IPS DF 6.9 (cell line): ENCODE measurements at regions not wholly inside any gene's neighbourhood (a gene's known extent, or its start where the extent isn't known, plus 50 kb on each side); places are given as distances from the start of the nearest gene placed in this dataset.

ENCODE experiments used
- DNase-seq: peaks from one replicate; pipeline ENCODE4 v3.0.0-alpha.2; 2013; ENCODE audit warnings: low read depth, low spot score
- H3K27ac ChIP-seq: one replicate; pipeline ENCODE4 v1.5.1; 2013; ENCODE audit warnings: low read length, control low read depth
- H3K27me3 ChIP-seq: 2 replicates; pipeline ENCODE4 v1.6.1; 2013; ENCODE audit warnings: mild to moderate bottlenecking, low read length; ENCODE audit not compliant: control insufficient read depth, insufficient read depth
- H3K36me3 ChIP-seq: 2 replicates; pipeline ENCODE4 v1.6.1; 2013; ENCODE audit warnings: low read length; ENCODE audit not compliant: control insufficient read depth, insufficient read depth
- H3K4me1 ChIP-seq: 2 replicates; pipeline ENCODE4 v1.6.1; 2013; ENCODE audit warnings: low read length; ENCODE audit not compliant: control insufficient read depth, insufficient read depth
- H3K4me3 ChIP-seq: 2 replicates; pipeline ENCODE4 v1.5.1; 2013; ENCODE audit warnings: mild to moderate bottlenecking, low read length
- H3K9me3 ChIP-seq: 2 replicates; pipeline ENCODE4 v1.6.1; 2013; ENCODE audit warnings: low read length, inconsistent platforms; ENCODE audit not compliant: control insufficient read depth, insufficient read depth
- WGBS: extraction: QIAGEN DNeasy Blood & Tissue Kit; methylation state at CpG from one replicate; pipeline ENCODE4 v1.1.7; 2013; ENCODE audit warnings: mixed read lengths, missing lambda C conversion rate; ENCODE audit not compliant: insufficient read length, insufficient coverage; 5-methylcytosine and 5-hydroxymethylcytosine counted together

DNA sequence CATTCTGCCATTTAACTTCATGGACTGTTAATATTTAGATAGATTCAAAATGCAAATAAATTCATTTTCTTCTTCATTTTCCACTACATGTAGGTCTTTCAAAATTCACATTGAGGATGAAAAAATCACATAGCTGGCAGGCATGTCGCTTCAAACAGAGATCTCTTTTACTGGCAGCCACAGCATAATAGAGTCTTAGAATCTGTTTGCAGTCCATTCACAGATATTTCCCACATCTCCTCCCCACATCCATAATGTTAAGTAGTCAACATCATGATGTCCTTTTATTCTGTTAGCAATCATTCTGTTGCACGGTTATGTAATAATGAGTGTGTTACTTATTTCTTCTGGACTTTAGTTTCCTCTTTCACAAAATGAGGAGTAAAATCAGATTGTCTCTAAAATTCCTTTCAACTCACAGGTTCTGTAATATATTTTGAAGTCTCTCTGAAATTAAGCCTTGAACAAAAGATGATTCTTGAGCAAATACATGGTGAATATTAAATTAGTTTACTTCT lies 257.5 kb upstream of the SNX7 start:
- Histone ChIP-seq H3K27me3 (no peaks in the 10 kb centered on the region), H3K4me3 (no peak overlapping the region), H3K36me3 (no peaks in the 10 kb centered on the region), H3K27ac (no peak overlapping the region), H3K4me1 (no peaks in the 10 kb centered on the region), H3K9me3 (no peaks in the 10 kb centered on the region)
- no peak for DNase-seq
- WGBS, result no CpG with 5 or more reads among the region's 2 CpGs

GRCh38 chr1:98402860-98403259 lies 258.7 kb upstream of the SNX7 start:
- Histone ChIP-seq H3K4me3 (no peak overlapping the region), H3K27me3 (no peaks in the 10 kb centered on the region), H3K4me1 (no peaks in the 10 kb centered on the region), H3K27ac (no peak overlapping the region), H3K36me3 (no peaks in the 10 kb centered on the region), H3K9me3 (no peaks in the 10 kb centered on the region)
- no peak for DNase-seq
- WGBS, result no CpG with 5 or more reads among the region's 2 CpGs

DNA sequence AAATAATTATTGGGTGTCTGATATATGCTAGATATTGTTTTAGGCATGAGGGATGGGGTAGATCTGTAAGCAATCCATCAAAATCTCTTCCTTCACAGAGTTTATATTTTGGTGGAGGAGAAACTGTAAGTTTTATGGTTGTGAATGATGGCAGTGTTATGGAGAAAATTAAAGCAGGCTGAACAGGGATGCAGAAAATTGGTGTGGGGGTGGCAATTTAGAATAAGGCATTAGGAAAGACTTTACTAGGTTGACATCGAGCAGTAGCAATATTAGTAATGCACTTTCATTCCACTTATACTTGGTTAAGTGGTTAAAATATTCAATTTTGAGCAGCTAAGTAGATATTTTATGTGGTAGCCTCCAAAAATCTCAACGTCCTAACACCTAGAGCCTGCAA lies 261.1 kb upstream of the SNX7 start:
- Histone ChIP-seq H3K36me3 (no peaks in the 10 kb centered on the region), H3K27me3 (no peaks in the 10 kb centered on the region), H3K27ac (no peak overlapping the region), H3K4me3 (no peak overlapping the region), H3K9me3 (no peaks in the 10 kb centered on the region), H3K4me1 (no peaks in the 10 kb centered on the region)
- no CpG with 5 or more reads among the region's 2 CpGs for WGBS
- no peak for DNase-seq

DNA sequence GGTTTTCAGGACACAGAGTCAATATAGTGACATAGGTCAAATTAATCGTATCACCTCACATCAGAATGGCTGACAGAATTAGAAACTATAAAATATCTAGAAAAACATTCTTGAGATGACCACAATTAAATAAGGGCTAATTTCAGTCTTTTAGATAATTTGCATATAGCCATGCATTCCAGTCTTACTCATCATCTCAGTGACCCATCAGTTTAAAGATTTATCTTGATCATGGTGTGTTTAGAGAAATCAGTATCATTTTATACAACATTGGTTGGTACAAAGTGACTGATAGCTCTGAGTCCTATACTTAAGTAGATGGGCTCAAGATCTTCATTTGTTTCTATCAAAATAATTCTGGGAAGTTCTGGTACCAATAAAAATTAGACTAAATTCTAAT lies 262.3 kb upstream of the SNX7 start:
- no peak for DNase-seq
- H3K27me3 ChIP-seq, result no peaks in the 10 kb centered on the region
- no CpG with 5 or more reads among the region's 1 CpG for WGBS
- H3K4me1 ChIP-seq, result no peaks in the 10 kb centered on the region
- no peak overlapping the region for H3K27ac ChIP-seq
- H3K4me3 ChIP-seq, result no peak overlapping the region
- no peaks in the 10 kb centered on the region for H3K36me3 ChIP-seq
- no peaks in the 10 kb centered on the region for H3K9me3 ChIP-seq

DNA sequence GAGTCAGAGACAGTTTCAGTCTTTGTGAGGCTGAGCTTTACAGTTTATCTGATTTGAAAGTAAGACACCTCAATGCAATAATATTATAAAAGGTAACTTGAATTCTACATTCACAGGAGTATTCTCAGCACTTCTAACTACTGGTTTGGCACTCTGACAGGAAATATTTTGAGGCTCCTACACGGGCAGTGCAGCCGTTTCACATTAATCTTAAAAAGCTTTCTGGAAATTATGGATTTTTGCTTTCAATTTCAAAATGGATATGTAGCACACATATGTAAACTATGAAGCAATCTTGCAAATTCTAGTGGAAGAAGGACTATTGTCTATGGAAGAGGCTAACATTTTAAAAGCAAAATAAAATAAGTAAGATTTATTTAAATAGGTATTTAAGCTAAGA lies 262.9 kb upstream of the SNX7 start:
- no peaks in the 10 kb centered on the region for H3K9me3 ChIP-seq
- no CpG with 5 or more reads among the region's 2 CpGs for WGBS
- H3K36me3 ChIP-seq, result no peaks in the 10 kb centered on the region
- no peak for DNase-seq
- H3K27me3 ChIP-seq, result no peaks in the 10 kb centered on the region
- H3K4me3 ChIP-seq, result no peak overlapping the region
- H3K27ac ChIP-seq, result no peak overlapping the region
- H3K4me1 ChIP-seq, result no peaks in the 10 kb centered on the region

DNA sequence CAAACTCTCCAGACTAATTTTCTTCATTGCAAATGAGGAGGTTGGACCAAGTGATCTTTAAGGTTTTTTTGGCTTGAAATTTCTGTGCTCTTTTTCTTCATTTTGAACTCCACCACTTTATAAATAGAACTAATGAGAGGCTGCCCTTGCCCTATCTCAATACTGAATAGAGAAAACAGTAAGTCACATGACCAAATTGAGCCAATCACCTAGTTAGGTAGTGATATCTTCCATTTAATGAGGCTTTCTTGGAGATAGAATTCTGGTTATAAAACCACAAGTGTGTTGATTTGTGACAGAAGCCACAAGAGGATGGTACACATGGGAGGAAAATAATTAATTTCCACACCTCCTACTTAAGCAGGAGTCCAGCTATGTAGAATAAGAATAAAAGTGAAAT lies 263.4 kb upstream of the SNX7 start:
- Histone ChIP-seq H3K27ac (no peak overlapping the region), H3K4me1 (no peaks in the 10 kb centered on the region), H3K9me3 (no peaks in the 10 kb centered on the region), H3K36me3 (no peaks in the 10 kb centered on the region), H3K4me3 (no peak overlapping the region), H3K27me3 (no peaks in the 10 kb centered on the region)
- DNase-seq, result no peak

DNA sequence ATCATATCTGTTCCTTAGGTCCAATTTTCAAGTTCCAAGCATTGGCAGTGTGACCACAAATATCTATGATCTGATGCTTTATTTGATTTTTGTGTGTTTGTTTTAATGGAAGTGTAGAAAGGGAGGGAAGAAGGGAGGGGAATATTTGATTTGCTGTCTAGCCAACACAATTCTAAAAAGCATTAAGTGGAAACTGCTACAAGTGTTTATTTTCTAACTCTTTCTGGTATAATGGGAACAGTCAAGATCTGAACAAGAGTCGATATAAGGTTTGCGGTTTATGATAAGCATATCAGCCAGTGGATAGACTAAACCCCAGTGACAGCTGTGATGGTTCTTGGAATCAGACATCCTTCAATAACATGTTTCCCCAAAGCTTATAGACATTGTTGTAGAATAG lies 267.8 kb upstream of the SNX7 start:
- H3K4me3 ChIP-seq, result no peak overlapping the region
- no peaks in the 10 kb centered on the region for H3K4me1 ChIP-seq
- WGBS, result no CpG with 5 or more reads among the region's 2 CpGs
- H3K36me3 ChIP-seq, result no peaks in the 10 kb centered on the region
- H3K27me3 ChIP-seq, result no peaks in the 10 kb centered on the region
- H3K27ac ChIP-seq, result no peak overlapping the region
- DNase-seq, result no peak
- H3K9me3 ChIP-seq, result no peaks in the 10 kb centered on the region

DNA sequence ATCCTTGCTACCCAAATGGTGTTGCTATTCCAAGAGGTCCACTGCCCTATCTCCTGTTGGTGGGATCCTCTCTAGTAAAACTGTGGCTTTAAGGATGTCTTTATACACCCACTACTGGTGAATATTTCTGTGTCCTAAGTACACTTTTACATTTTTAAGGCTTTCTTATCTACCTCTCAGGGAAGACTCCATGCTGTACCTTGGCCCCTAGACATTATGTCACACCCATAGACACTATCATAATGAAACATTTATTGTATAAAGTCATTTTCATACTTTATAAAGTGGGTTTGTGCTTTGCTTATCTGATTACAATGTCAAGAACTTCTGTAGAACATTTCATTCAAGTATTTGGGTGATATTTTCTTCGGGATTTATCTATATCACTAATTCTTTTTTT lies 270.3 kb upstream of the SNX7 start:
- whole genome bisulfite sequencing, result no CpG with 5 or more reads among the region's 1 CpG
- Histone ChIP-seq H3K36me3 (no peaks in the 10 kb centered on the region), H3K27ac (no peak overlapping the region), H3K4me3 (no peak overlapping the region), H3K27me3 (no peaks in the 10 kb centered on the region), H3K4me1 (peaks cover 2% of the 10 kb centered on the region; the same call in 1 of the 2 replicates), H3K9me3 (no peaks in the 10 kb centered on the region)
- no peak for DNase-seq

- no peaks in the 10 kb centered on the region for H3K36me3 ChIP-seq
- no peak overlapping the region for H3K4me3 ChIP-seq
- no peaks in the 10 kb centered on the region for H3K27me3 ChIP-seq
- no peaks in the 10 kb centered on the region for H3K9me3 ChIP-seq
- H3K27ac ChIP-seq, result no peak overlapping the region
- no peak for DNase-seq
- H3K4me1 ChIP-seq, result peaks cover 2% of the 10 kb centered on the region; the same call in 1 of the 2 replicates
Measured at GRCh38 chr1:98389809-98390208, 271.7 kb upstream of the SNX7 start.

DNA sequence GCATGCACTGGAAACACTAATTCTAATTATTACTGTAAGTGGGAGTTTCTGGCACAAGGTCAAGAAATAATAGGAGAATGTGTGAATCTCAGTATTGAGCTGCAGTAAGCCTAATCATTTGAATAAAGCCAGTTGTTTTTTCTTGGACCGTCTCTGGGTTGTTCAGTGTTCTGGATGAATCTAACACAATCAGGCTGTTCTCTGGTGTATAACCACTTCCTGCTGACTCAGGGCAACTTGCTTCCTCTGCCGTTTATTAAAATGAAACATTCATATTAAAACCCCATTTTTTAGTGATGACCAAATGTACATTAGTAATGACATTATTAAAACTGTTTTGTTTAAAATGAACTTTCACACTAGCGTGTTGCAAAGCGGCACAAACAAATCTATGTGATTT lies 273.1 kb upstream of the SNX7 start:
- Histone ChIP-seq H3K4me3 (no peak overlapping the region), H3K4me1 (peaks cover 2% of the 10 kb centered on the region; the same call in 1 of the 2 replicates), H3K27ac (no peak overlapping the region), H3K27me3 (no peaks in the 10 kb centered on the region), H3K9me3 (no peaks in the 10 kb centered on the region), H3K36me3 (no peaks in the 10 kb centered on the region)
- WGBS, result no CpG with 5 or more reads among the region's 4 CpGs
- no peak for DNase-seq

- no peaks in the 10 kb centered on the region for H3K27me3 ChIP-seq
- H3K36me3 ChIP-seq, result no peaks in the 10 kb centered on the region
- no peaks in the 10 kb centered on the region for H3K9me3 ChIP-seq
- no peak for DNase-seq
- peaks cover 2% of the 10 kb centered on the region; the same call in 1 of the 2 replicates for H3K4me1 ChIP-seq
- no peak overlapping the region for H3K27ac ChIP-seq
- no CpG with 5 or more reads among the region's 4 CpGs for WGBS
- no peak overlapping the region for H3K4me3 ChIP-seq
Measured at GRCh38 chr1:98387701-98388100, 273.8 kb upstream of the SNX7 start.
